ENCODE measurements at regions not wholly inside any gene's neighbourhood (a gene's known extent, or its start where the extent isn't known, plus 50 kb on each side); places are given as distances from the start of the nearest gene placed in this dataset.

- TF ChIP-seq ELK4 (IDR thresholded peaks at IDR 0.05; ENCODE audit: borderline replicate concordance, low read depth, low read length) (no peak), ZFHX2 (tag by site-specific recombination; conservative IDR thresholded peaks at IDR 0.05) (no peak), CTCF (tag by site-specific recombination; IDR thresholded peaks at IDR 0.05) (no peak), KLF9 (tag by site-specific recombination; IDR thresholded peaks at IDR 0.05; ENCODE audit: low read depth) (no peak), ZNF785 (tag by site-specific recombination; IDR thresholded peaks at IDR 0.05) (no peak), ZBTB49 (tag by site-specific recombination; IDR thresholded peaks at IDR 0.05; ENCODE audit: low read depth) (no peak), OVOL3 (tag by site-specific recombination; IDR thresholded peaks at IDR 0.05) (no peak), ZNF596 (tag by site-specific recombination; IDR thresholded peaks at IDR 0.05) (no peak), ATF2 (tag by site-specific recombination; IDR thresholded peaks at IDR 0.05; ENCODE audit: low read depth) (no peak), ZFP41 (tag by site-specific recombination; IDR thresholded peaks at IDR 0.05; ENCODE audit: borderline replicate concordance) (no peak), ZNF513 (tag by site-specific recombination; IDR thresholded peaks at IDR 0.05) (no peak), REST (tag by site-specific recombination; IDR thresholded peaks at IDR 0.05) (no peak), ZBTB21 (tag by site-specific recombination; IDR thresholded peaks at IDR 0.05) (no peak), YY1 (tag by site-specific recombination; IDR thresholded peaks at IDR 0.05) (no peak)
These were observed 195.7 kb downstream of the ADAMTS15 start for GRCh38 chr11:130644187-130644586.
